K562 (cell line): ENCODE measurements at regions not wholly inside any gene's neighbourhood (a gene's known extent, or its start where the extent isn't known, plus 50 kb on each side); places are given as distances from the start of the nearest gene placed in this dataset.

Source experiments
- ATAC-seq: fragments of 200-7000 bp; cut with Tn5 transposase; 3 replicates; pipeline ENCODE4 v1.9.1; 2020; ENCODE audit warnings: moderate library complexity
- BruUV-seq: library from RNA; stranded (reverse); fragments of 400-500 nt; replicated peaks from 2 replicates; lab custom pipeline; 2021; lab: Mats Ljungman, UMichigan
- CTCF ChIA-PET: fragments of 300-600 bp; formaldehyde crosslinking; extraction: SDS; loops from one replicate; lab custom pipeline; 2021; ENCODE audit warnings: low intra/inter-chr PET ratio; lab: Yijun Ruan, JAX
- POLR2A ChIA-PET: fragments of 300-600, 350-650 bp; sonication (Branson Sonifier 250); formaldehyde crosslinking; extraction: SDS; loops from one replicate; lab custom pipeline; 2021; ENCODE audit warnings: antibody characterized with exemption, inconsistent platforms; lab: Yijun Ruan, JAX
- DNase-seq, 4 experiments: peaks; one replicate each; pipeline versions ENCODE4 v3.0.0 to v3.0.0-alpha.2; 2011 to 2018; ENCODE audit warnings: low spot score in 3 of 4, mixed read lengths in 3 of 4; ENCODE audit errors: extremely low read depth in 1 of 4
- FAIRE-seq: peaks from 2 replicates; lab custom pipeline; 2011; peaks lifted over from hg19 to GRCh38; lab: Jason Lieb, UNC
- H2AFZ ChIP-seq: 2 replicates; pipeline ENCODE4 v1.6.0; 2011; ENCODE audit warnings: low read depth, low read length, control low read depth, inconsistent platforms
- H3K27ac ChIP-seq: fragments of 200-600 bp; 3 replicates; pipeline ENCODE4 v1.8.0; 2011; ENCODE audit warnings: low read depth, mild to moderate bottlenecking, control low read depth, inconsistent platforms, low read length, moderate library complexity, mixed read lengths; ENCODE audit errors: extremely low read depth
- H3K27me3 ChIP-seq, 2 experiments: fragments of 300-600 bp in 1 of 2; 2 replicates in 1 of 2; 3 replicates in 1 of 2; pipeline versions ENCODE4 v1.6.0 to v1.8.0; 2011; ENCODE audit warnings: inconsistent platforms in 2 of 2, low read length in 2 of 2, mild to moderate bottlenecking in 1 of 2, mixed read lengths in 1 of 2, moderate library complexity in 1 of 2; ENCODE audit not compliant: control insufficient read depth in 2 of 2, insufficient read depth in 2 of 2
- H3K36me3 ChIP-seq: fragments of 300-600 bp; 3 replicates; pipeline ENCODE4 v1.8.0; 2011; ENCODE audit warnings: mild to moderate bottlenecking, low read length, inconsistent platforms; ENCODE audit not compliant: control insufficient read depth, insufficient read depth
- H3K4me1 ChIP-seq, 2 experiments: fragments of 200-600 bp in 1 of 2; replicated peaks in 1 of 2; 2 replicates in 1 of 2; 3 replicates in 1 of 2; pipeline versions ENCODE4 v1.5.1 to v1.8.0; 2011; ENCODE audit warnings: inconsistent platforms in 2 of 2, low read length in 2 of 2, mild to moderate bottlenecking in 1 of 2, mixed read lengths in 1 of 2, moderate library complexity in 1 of 2; ENCODE audit not compliant: control insufficient read depth in 2 of 2, insufficient read depth in 2 of 2
- H3K4me2 ChIP-seq: 2 replicates; pipeline ENCODE4 v1.6.1; 2011; ENCODE audit warnings: low read length, control low read depth, inconsistent platforms, mixed read lengths; ENCODE audit not compliant: insufficient read depth
- H3K4me3 ChIP-seq: fragments of 200-600 bp; sonication (generic), shearing (Covaris generic); 2 replicates; pipeline ENCODE4 v1.5.1; 2016; ENCODE audit warnings: control low read depth, inconsistent platforms
- H3K79me2 ChIP-seq: fragments of 200-600 bp; 3 replicates; pipeline ENCODE4 v1.8.0; 2011; ENCODE audit warnings: low read length, inconsistent platforms; ENCODE audit not compliant: control insufficient read depth, insufficient read depth
- H3K9ac ChIP-seq, 2 experiments: 2 replicates each; pipeline versions ENCODE4 v1.6.0 to v1.6.1; 2011; ENCODE audit warnings: low read depth in 2 of 2, low read length in 2 of 2, control low read depth in 1 of 2, inconsistent platforms in 1 of 2, mild to moderate bottlenecking in 1 of 2, mixed read lengths in 1 of 2; ENCODE audit not compliant: insufficient read depth in 1 of 2
- H3K9me1 ChIP-seq: one replicate; pipeline ENCODE4 v1.6.0; 2011; ENCODE audit warnings: inconsistent platforms, mild to moderate bottlenecking, low read length, moderate library complexity; ENCODE audit not compliant: control insufficient read depth, insufficient read depth
- H3K9me3 ChIP-seq: replicated peaks from 2 replicates; pipeline ENCODE4 v1.5.1; 2011; ENCODE audit warnings: low read depth, low read length, inconsistent platforms; ENCODE audit not compliant: control insufficient read depth, insufficient read depth
- H4K20me1 ChIP-seq: replicated peaks from 2 replicates; pipeline ENCODE4 v1.6.1; 2011; ENCODE audit warnings: low read length, inconsistent platforms, mixed read lengths; ENCODE audit not compliant: control insufficient read depth, insufficient read depth
- CREBBP ChIP-seq: IDR thresholded peaks from one replicate; pipeline ENCODE4 v1.6.1; 2012; ENCODE audit warnings: low read depth, mild to moderate bottlenecking, control low read depth, inconsistent platforms, low read length
- IFI16 ChIP-seq: fragments of 250-450 bp; sonication (Bioruptor Pico); IDR thresholded peaks from 2 replicates; pipeline ENCODE4 v2.1.2; 2022; ENCODE audit warnings: mild to moderate bottlenecking, inconsistent platforms
- OTX1 ChIP-seq: fragments of 450-650 bp; formaldehyde crosslinking; IDR thresholded peaks from 2 replicates; pipeline ENCODE4 v1.4.0; 2022; ENCODE audit warnings: mild to moderate bottlenecking
- SIX5 ChIP-seq, 2 experiments: IDR thresholded peaks; 2 replicates each; pipeline ENCODE4 v1.6.1; 2011; ENCODE audit warnings: low read length in 2 of 2, borderline replicate concordance in 1 of 2, low read depth in 1 of 2, mild to moderate bottlenecking in 1 of 2, moderate library complexity in 1 of 2; ENCODE audit not compliant: insufficient read depth in 1 of 2
- SNAPC5 ChIP-seq: fragments of 250-450 bp; sonication (Bioruptor Pico); IDR thresholded peaks from 2 replicates; pipeline ENCODE4 v1.8.0; 2021; ENCODE audit warnings: moderate library complexity, mild to moderate bottlenecking, inconsistent platforms
- SREBF2 ChIP-seq: sonication (generic); formaldehyde crosslinking; IDR thresholded peaks from 2 replicates; pipeline ENCODE4 v1.4.0; 2020; ENCODE audit warnings: mild to moderate bottlenecking, missing genetic modification reagents
- TCF7 ChIP-seq: sonication (generic); IDR thresholded peaks from 2 replicates; pipeline ENCODE4 v1.6.1; 2016; ENCODE audit warnings: antibody characterized with exemption, borderline replicate concordance
- ZBTB17 ChIP-seq: fragments of 450-650 bp; formaldehyde crosslinking; IDR thresholded peaks from 2 replicates; pipeline ENCODE4 v1.4.0; 2020; ENCODE audit warnings: mild to moderate bottlenecking
- ZBTB9 ChIP-seq: fragments of 450-650 bp; formaldehyde crosslinking; IDR thresholded peaks from 2 replicates; pipeline ENCODE4 v1.4.0; 2020; ENCODE audit warnings: mild to moderate bottlenecking, moderate library complexity
- ZNF347 ChIP-seq: fragments of 450-650 bp; formaldehyde crosslinking; IDR thresholded peaks from 2 replicates; pipeline ENCODE4 v1.4.0; 2020; ENCODE audit warnings: low read depth, mild to moderate bottlenecking, moderate library complexity
- ZNF41 ChIP-seq: fragments of 250-450 bp; sonication (Bioruptor Pico); conservative IDR thresholded peaks from 2 replicates; pipeline ENCODE4 v1.4.0; 2020; ENCODE audit warnings: mild to moderate bottlenecking
- ZNF512 ChIP-seq: IDR thresholded peaks from 2 replicates; pipeline ENCODE4 v1.6.1; 2016; ENCODE audit warnings: missing genetic modification characterization, missing compliant biosample characterization
- ZNF589 ChIP-seq: fragments of 200-800 bp; sonication (Bioruptor generic); IDR thresholded peaks from 2 replicates; pipeline ENCODE4 v1.6.1; 2016; ENCODE audit warnings: low read depth, missing genetic modification characterization, missing compliant biosample characterization
- ZNF75A ChIP-seq: fragments of 450-650 bp; formaldehyde crosslinking; IDR thresholded peaks from 2 replicates; pipeline ENCODE4 v1.4.0; 2020; ENCODE audit warnings: mild to moderate bottlenecking
- WGBS: fragments of 100-300 bp; shearing (Covaris generic); methylation state at CpG from one replicate; pipeline ENCODE4 v1.1.6; 2016; ENCODE audit warnings: low coverage, mixed read lengths; ENCODE audit not compliant: insufficient coverage; ENCODE audit errors: missing lambda C conversion rate; 5-methylcytosine and 5-hydroxymethylcytosine counted together
- in situ Hi-C: fragments of 300-500 bp; cut with MboI; formaldehyde crosslinking; loops from 4 replicates; pipeline ENCODE4 v1.15.0; 2018; ENCODE audit warnings: inconsistent platforms, mixed read lengths
- intact Hi-C: fragments of 100-400 bp; cut with micrococcal nuclease; formaldehyde crosslinking; loops from 2 replicates; pipeline ENCODE4 v1.14.2; 2022
- TF ChIP-seq, protein P1 (sequence below): IDR thresholded peaks from 2 replicates; pipeline ENCODE4 v1.6.1; 2011; ENCODE audit not compliant: insufficient read length; ENCODE audit errors: extremely low read depth

- H3K27ac ChIP-seq, result no peak overlapping the region
- H2AFZ ChIP-seq, result no peak overlapping the region
- H3K4me1 ChIP-seq, result no peaks in the 10 kb centered on the region; a peak in 1 of 5 replicates
- H3K79me2 ChIP-seq, result no peaks in the 10 kb centered on the region
- no TSS peak for BruUV-seq
- in situ Hi-C loops (no loop called here), intact Hi-C loops (no loop called here)
- ChIA-PET CTCF (no interaction called here), POLR2A (interaction anchor here (0.9 kb wide), 1 partner anchor 39 kb away, joined by 3 read pairs; no protein-coding TSS in a partner anchor)
- 8% methylated on average over 5 of the region's 5 CpGs for WGBS
- H3K27me3 ChIP-seq, result no peaks in the 10 kb centered on the region
- TF ChIP-seq SIX5 (IDR thresholded peaks at IDR 0.05; ENCODE audit: borderline replicate concordance in 1 of 2, insufficient read depth in 1 of 2, low read depth in 1 of 2, low read length in 2 of 2) (no peak), ZBTB17 (no peak), IFI16 (no peak), ZNF41 (CRISPR knock-in tag) (no peak), SREBF2 (CRISPR knock-in tag) (no peak), ZNF75A (no peak), SNAPC5 (CRISPR knock-in tag) (no peak), ZNF589 (CRISPR knock-in tag) (no peak), OTX1 (CRISPR knock-in tag) (no peak), ZNF347 (CRISPR knock-in tag) (no peak), CREBBP (no peak), ZBTB9 (CRISPR knock-in tag) (no peak), ZNF512 (tag) (no peak), TCF7 (no peak)
- TF ChIP-seq, protein P1, sequence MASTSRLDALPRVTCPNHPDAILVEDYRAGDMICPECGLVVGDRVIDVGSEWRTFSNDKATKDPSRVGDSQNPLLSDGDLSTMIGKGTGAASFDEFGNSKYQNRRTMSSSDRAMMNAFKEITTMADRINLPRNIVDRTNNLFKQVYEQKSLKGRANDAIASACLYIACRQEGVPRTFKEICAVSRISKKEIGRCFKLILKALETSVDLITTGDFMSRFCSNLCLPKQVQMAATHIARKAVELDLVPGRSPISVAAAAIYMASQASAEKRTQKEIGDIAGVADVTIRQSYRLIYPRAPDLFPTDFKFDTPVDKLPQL, result no peak
- no peak for DNase-seq
- no peak overlapping the region for H3K9ac ChIP-seq
- FAIRE-seq, result no peak
- H4K20me1 ChIP-seq, result no peaks in the 10 kb centered on the region; the same call in 1 of the 2 replicates
- no peaks in the 10 kb centered on the region for H3K9me1 ChIP-seq
- ATAC-seq, result no peak
- H3K4me2 ChIP-seq, result no peak overlapping the region
- H3K4me3 ChIP-seq, result no peak overlapping the region
- no peaks in the 10 kb centered on the region for H3K36me3 ChIP-seq
- H3K9me3 ChIP-seq, result no peaks in the 10 kb centered on the region
Observed at GRCh38 chr4:127244515-127244914, 388.2 kb upstream of the INTU start.
